ENCODE measurements at regions not wholly inside any gene's neighbourhood (a gene's known extent, or its start where the extent isn't known, plus 50 kb on each side); places are given as distances from the start of the nearest gene placed in this dataset.

DNA sequence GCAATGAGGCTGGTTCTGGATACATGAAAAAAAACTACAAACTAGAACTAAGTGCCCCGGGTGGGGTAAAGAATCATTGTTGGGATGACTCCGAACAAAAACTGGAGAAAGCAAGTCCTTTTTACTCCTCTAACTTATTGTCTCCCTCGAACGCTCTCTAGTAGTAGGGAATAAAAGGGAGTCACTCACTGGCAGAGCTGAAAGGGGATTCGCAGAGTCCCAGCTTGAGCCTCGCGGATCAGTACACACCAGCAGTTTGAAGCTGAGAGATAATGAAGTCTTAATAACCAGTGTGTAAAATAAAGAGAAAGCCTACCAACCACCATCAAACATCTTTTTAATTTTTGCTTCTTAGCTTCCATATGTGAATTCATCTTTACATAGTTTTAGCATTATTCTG is 521.9 kb upstream of the ARX start:
- H2AFZ ChIP-seq (ENCODE audit: low read length, unreplicated experiment) = no peak overlapping the region
- H3K4me1 ChIP-seq (ENCODE audit: control insufficient read depth, insufficient read depth, low read length, unreplicated experiment) = peaks cover 8% of the 10 kb centered on the region
- no peaks in the 10 kb centered on the region for H3K27me3 ChIP-seq (ENCODE audit: insufficient read depth, low read length)
- no peaks in the 10 kb centered on the region for H3K36me3 ChIP-seq (ENCODE audit: insufficient read depth, low read length)
- H3K4me3 ChIP-seq (ENCODE audit: low read depth, low read length) = no peak overlapping the region
- H3K27ac ChIP-seq (ENCODE audit: low read depth, low read length) = no peak overlapping the region
- no peaks in the 10 kb centered on the region for H3K79me2 ChIP-seq (ENCODE audit: control insufficient read depth, insufficient read depth, low read length, unreplicated experiment)

DNA sequence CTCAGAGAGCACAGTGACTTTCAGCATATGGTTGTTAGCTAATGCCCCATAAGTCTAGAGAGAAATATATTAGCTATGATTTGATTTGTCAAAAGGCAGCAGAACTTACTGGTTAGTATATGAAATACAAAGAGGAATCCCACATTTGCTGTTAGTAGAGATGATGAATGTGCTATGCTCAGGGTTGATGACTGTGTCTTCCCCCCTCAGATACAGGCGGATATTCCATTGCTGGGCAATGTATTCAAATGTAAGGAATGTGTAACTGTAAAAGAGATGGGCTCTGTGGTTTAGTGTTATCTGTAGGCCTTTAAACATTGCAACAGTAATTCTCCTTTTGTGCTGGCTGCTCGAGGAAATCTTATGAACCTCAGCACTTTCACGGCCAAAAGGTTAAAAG is 528.9 kb upstream of the ARX start:
- Histone ChIP-seq H3K36me3 (ENCODE audit: insufficient read depth, low read length) (no peaks in the 10 kb centered on the region), H3K27ac (ENCODE audit: low read depth, low read length) (peak overlapping the region; percentile 87), H3K79me2 (ENCODE audit: control insufficient read depth, insufficient read depth, low read length, unreplicated experiment) (no peaks in the 10 kb centered on the region), H3K27me3 (ENCODE audit: insufficient read depth, low read length) (no peaks in the 10 kb centered on the region), H2AFZ (ENCODE audit: low read length, unreplicated experiment) (peak overlapping the region; percentile 34), H3K4me1 (ENCODE audit: control insufficient read depth, insufficient read depth, low read length, unreplicated experiment) (peaks cover 23% of the 10 kb centered on the region), H3K4me3 (ENCODE audit: low read depth, low read length) (no peak overlapping the region)

DNA sequence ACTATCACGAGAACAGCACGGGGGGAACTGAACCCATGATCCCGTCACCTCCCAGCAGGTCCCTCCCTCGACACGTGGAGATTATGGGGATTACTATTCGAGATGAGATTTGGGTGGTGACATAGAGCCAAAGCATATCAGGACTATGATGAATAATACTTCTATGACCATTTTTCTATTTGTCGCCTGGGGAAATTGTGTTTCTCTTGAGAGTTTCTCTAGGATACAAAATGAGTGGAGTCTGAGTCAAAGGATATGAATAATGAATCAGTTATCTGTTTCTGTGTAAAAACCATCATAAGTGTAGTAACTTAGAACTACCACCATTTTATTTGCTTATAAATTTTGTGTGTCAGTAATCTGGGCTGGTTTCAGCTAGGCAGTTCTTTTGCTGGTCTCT is 533.0 kb upstream of the ARX start:
- Histone ChIP-seq H2AFZ (ENCODE audit: low read length, unreplicated experiment) (no peak overlapping the region), H3K4me3 (ENCODE audit: low read depth, low read length) (no peak overlapping the region), H3K79me2 (ENCODE audit: control insufficient read depth, insufficient read depth, low read length, unreplicated experiment) (no peaks in the 10 kb centered on the region), H3K27ac (ENCODE audit: low read depth, low read length) (peak overlapping the region; percentile 85), H3K4me1 (ENCODE audit: control insufficient read depth, insufficient read depth, low read length, unreplicated experiment) (peaks cover 18% of the 10 kb centered on the region), H3K27me3 (ENCODE audit: insufficient read depth, low read length) (no peaks in the 10 kb centered on the region), H3K36me3 (ENCODE audit: insufficient read depth, low read length) (no peaks in the 10 kb centered on the region)

DNA sequence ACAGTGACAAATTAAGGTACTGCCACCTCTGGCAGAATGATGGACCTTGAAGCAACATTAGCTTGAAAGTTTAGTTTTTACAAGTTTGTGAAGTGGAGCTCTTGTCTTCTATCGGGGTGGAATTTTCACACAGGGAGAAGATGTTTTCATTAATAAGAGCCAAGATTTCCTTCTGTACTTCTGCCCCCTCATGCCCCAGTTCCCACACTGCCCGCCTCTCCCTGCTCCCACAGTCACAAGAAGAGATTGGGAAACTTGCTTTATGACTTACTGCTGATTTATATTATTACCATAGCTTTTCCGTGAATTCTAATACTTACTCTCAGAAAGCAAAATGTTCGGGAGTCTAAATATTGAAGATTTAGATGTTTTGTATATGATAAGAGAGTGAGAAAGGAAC is 539.8 kb upstream of the ARX start:
- no peaks in the 10 kb centered on the region for H3K4me1 ChIP-seq (ENCODE audit: control insufficient read depth, insufficient read depth, low read length, unreplicated experiment)
- H3K4me3 ChIP-seq (ENCODE audit: low read depth, low read length) = no peak overlapping the region
- H2AFZ ChIP-seq (ENCODE audit: low read length, unreplicated experiment) = no peak overlapping the region
- H3K36me3 ChIP-seq (ENCODE audit: insufficient read depth, low read length) = no peaks in the 10 kb centered on the region
- no peaks in the 10 kb centered on the region for H3K27me3 ChIP-seq (ENCODE audit: insufficient read depth, low read length)
- H3K79me2 ChIP-seq (ENCODE audit: control insufficient read depth, insufficient read depth, low read length, unreplicated experiment) = no peaks in the 10 kb centered on the region
- no peak overlapping the region for H3K27ac ChIP-seq (ENCODE audit: low read depth, low read length)

DNA sequence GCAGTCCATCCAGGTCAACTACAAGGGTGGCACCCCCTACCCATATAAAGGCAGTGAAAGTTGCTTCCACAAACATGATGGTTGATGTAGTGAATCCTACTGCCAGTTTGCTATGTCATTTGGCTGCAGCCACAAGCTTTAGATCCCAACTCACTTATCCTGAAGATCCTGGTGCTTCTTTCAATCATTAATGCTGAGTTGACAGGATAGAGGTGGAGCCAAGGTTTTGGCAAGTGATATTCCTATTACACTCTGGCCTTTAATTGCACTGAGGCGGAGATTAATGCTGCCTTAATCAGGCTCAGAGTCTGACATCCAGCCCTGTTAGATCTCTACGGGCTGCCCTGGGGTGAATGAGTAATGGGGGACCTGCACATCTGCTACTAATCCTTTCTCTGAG is 542.4 kb upstream of the ARX start:
- no peaks in the 10 kb centered on the region for H3K27me3 ChIP-seq (ENCODE audit: insufficient read depth, low read length)

DNA sequence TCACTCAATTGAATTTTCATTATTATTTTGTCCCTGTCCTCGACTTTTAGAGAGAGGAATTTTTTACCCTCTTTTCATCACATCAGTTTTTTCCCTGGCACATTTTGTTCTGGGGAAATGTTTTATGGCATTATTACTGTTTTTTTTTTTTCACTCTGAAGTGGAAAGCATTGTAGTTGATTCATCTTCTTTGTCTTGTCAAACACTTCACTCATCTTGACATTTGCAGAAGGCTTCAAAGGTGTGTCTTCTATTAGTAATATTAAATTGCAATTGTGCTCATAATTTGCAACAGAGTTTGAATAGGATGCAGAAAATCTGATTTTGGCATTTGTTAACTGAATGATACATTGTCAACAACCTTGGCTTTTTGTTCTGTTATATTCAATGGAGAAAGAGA is 545.4 kb upstream of the ARX start:
- Histone ChIP-seq H2AFZ (ENCODE audit: low read length, unreplicated experiment) (no peak overlapping the region), H3K27ac (ENCODE audit: low read depth, low read length) (no peak overlapping the region), H3K4me1 (ENCODE audit: control insufficient read depth, insufficient read depth, low read length, unreplicated experiment) (no peaks in the 10 kb centered on the region), H3K27me3 (ENCODE audit: insufficient read depth, low read length) (no peaks in the 10 kb centered on the region), H3K4me3 (ENCODE audit: low read depth, low read length) (no peak overlapping the region), H3K36me3 (ENCODE audit: insufficient read depth, low read length) (no peaks in the 10 kb centered on the region), H3K79me2 (ENCODE audit: control insufficient read depth, insufficient read depth, low read length, unreplicated experiment) (no peaks in the 10 kb centered on the region)

More for the DNA sequence above, 542.4 kb upstream of the ARX start:
- Histone ChIP-seq H3K36me3 (ENCODE audit: insufficient read depth, low read length) (no peaks in the 10 kb centered on the region), H3K4me1 (ENCODE audit: control insufficient read depth, insufficient read depth, low read length, unreplicated experiment) (no peaks in the 10 kb centered on the region), H2AFZ (ENCODE audit: low read length, unreplicated experiment) (no peak overlapping the region), H3K4me3 (ENCODE audit: low read depth, low read length) (no peak overlapping the region), H3K79me2 (ENCODE audit: control insufficient read depth, insufficient read depth, low read length, unreplicated experiment) (no peaks in the 10 kb centered on the region), H3K27ac (ENCODE audit: low read depth, low read length) (no peak overlapping the region)

DNA sequence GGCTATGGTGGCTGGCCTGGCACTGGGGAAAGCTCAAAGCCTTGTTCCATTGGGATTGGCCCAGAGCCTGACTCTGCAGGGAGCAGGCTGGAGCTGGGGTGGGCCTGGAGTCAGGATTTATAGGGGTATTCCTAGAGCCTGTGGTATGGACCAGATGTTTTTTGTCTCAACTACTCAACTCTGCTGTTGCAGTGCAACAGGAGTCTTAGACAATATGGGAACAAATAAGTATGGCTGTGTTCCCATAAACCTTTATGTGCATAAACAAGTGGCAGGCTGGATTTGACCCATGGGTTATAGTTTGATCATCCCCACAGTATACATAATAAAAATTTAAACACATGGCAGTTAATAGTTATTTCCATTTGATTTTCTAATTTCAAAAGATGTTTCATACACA is 557.9 kb upstream of the ARX start:
- Histone ChIP-seq H3K4me3 (ENCODE audit: low read depth, low read length) (no peak overlapping the region), H3K4me1 (ENCODE audit: control insufficient read depth, insufficient read depth, low read length, unreplicated experiment) (no peaks in the 10 kb centered on the region), H3K36me3 (ENCODE audit: insufficient read depth, low read length) (no peaks in the 10 kb centered on the region), H3K27me3 (ENCODE audit: insufficient read depth, low read length) (no peaks in the 10 kb centered on the region), H2AFZ (ENCODE audit: low read length, unreplicated experiment) (no peak overlapping the region), H3K79me2 (ENCODE audit: control insufficient read depth, insufficient read depth, low read length, unreplicated experiment) (no peaks in the 10 kb centered on the region), H3K27ac (ENCODE audit: low read depth, low read length) (no peak overlapping the region)

DNA sequence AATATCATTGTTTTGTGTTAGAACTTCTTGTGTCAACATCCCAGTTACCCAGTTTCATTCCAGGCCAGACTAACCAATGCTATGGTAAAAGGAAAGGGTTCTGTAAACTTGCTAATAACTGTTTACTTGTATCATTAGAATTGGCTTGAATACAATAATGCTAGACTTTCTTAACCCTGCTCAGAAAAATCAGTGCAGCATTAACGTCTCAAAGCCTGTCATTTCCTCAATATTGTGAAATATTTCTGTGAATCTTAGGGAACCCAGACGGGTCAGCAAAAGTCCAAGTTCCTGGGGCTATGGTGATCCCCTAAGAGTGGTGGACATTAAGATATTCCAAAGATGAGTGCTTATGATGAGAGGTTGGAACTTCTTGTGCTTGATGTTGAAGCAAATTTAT is 541.2 kb upstream of the MAGEB18 start:
- H3K4me3 ChIP-seq (ENCODE audit: low read depth, low read length) = no peak overlapping the region
- no peaks in the 10 kb centered on the region for H3K79me2 ChIP-seq (ENCODE audit: control insufficient read depth, insufficient read depth, low read length, unreplicated experiment)
- H3K36me3 ChIP-seq (ENCODE audit: insufficient read depth, low read length) = no peaks in the 10 kb centered on the region
- H2AFZ ChIP-seq (ENCODE audit: low read length, unreplicated experiment) = no peak overlapping the region
- H3K27ac ChIP-seq (ENCODE audit: low read depth, low read length) = peak overlapping the region; percentile 8; the same call in 1 of the 2 replicates
- H3K4me1 ChIP-seq (ENCODE audit: control insufficient read depth, insufficient read depth, low read length, unreplicated experiment) = peaks cover 7% of the 10 kb centered on the region
- H3K27me3 ChIP-seq (ENCODE audit: insufficient read depth, low read length) = no peaks in the 10 kb centered on the region

DNA sequence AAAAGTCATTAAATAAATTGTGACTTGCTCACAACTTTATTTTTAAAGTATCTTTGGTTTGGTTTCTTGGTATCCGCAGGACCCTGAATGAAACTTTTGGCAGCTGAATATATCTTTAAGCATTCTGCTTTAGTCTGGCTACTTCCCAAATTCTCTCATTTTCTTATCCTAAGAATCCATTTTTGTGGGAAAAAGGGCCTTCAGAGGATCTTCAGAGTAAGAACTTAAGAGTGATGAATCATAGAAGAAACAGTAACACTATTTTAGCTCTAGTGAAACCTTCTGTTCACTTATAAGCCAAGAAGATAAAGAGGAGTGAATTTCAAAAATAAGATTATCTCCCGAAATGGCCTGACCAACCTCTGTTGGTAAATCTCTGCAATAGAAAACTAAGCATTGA is 540.6 kb upstream of the MAGEB18 start:
- Histone ChIP-seq H3K79me2 (ENCODE audit: control insufficient read depth, insufficient read depth, low read length, unreplicated experiment) (no peaks in the 10 kb centered on the region), H3K4me1 (ENCODE audit: control insufficient read depth, insufficient read depth, low read length, unreplicated experiment) (peaks cover 7% of the 10 kb centered on the region), H3K27me3 (ENCODE audit: insufficient read depth, low read length) (no peaks in the 10 kb centered on the region), H3K36me3 (ENCODE audit: insufficient read depth, low read length) (no peaks in the 10 kb centered on the region), H3K4me3 (ENCODE audit: low read depth, low read length) (no peak overlapping the region), H3K27ac (ENCODE audit: low read depth, low read length) (peak overlapping the region; percentile 8; the same call in 1 of the 2 replicates), H2AFZ (ENCODE audit: low read length, unreplicated experiment) (no peak overlapping the region)

DNA sequence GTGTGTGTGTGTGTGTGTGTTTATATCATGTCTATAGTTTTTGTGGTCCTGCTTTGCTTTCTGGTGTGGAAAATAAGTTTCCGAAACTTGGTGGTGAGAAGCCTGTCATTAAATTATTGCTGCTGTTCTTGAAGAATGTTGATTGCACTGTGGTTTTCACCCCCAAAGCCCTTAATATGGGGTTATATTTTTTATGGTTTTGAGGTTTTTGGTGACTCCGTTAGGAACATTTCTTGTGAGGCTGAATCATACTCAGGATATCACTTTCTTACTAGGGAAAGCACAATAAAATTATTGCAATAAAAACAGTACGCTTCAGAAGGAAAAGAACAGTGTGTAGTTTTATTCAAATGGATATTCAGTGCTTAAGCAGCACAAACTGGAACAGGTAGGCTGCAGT is 539.1 kb upstream of the MAGEB18 start:
- Histone ChIP-seq H3K36me3 (ENCODE audit: insufficient read depth, low read length) (no peaks in the 10 kb centered on the region), H3K4me3 (ENCODE audit: low read depth, low read length) (no peak overlapping the region), H3K27me3 (ENCODE audit: insufficient read depth, low read length) (no peaks in the 10 kb centered on the region), H3K4me1 (ENCODE audit: control insufficient read depth, insufficient read depth, low read length, unreplicated experiment) (peaks cover 7% of the 10 kb centered on the region), H3K79me2 (ENCODE audit: control insufficient read depth, insufficient read depth, low read length, unreplicated experiment) (no peaks in the 10 kb centered on the region), H3K27ac (ENCODE audit: low read depth, low read length) (no peak overlapping the region), H2AFZ (ENCODE audit: low read length, unreplicated experiment) (no peak overlapping the region)

DNA sequence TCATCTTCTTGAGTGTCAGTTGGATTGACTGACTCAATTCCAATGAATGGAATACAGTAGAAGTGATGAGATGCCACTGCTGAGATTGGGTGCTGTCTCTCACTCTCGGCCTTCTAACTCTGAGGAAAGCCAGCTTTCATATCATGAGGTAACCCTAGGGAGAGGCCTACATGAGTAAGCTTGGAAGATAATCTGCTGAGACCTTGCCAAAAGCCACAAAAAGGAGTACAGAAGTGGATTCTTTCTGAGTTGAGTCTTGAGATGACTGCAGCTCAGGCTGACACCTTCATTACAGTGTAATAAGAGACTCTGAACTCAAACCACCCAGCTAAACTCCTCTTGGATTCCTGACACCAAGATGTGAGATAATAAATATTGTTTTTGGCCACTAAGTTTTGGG is 537.4 kb upstream of the MAGEB18 start:
- Histone ChIP-seq H3K27ac (ENCODE audit: low read depth, low read length) (no peak overlapping the region), H2AFZ (ENCODE audit: low read length, unreplicated experiment) (no peak overlapping the region), H3K36me3 (ENCODE audit: insufficient read depth, low read length) (no peaks in the 10 kb centered on the region), H3K4me3 (ENCODE audit: low read depth, low read length) (no peak overlapping the region), H3K4me1 (ENCODE audit: control insufficient read depth, insufficient read depth, low read length, unreplicated experiment) (peaks cover 7% of the 10 kb centered on the region), H3K79me2 (ENCODE audit: control insufficient read depth, insufficient read depth, low read length, unreplicated experiment) (no peaks in the 10 kb centered on the region), H3K27me3 (ENCODE audit: insufficient read depth, low read length) (no peaks in the 10 kb centered on the region)
